Erythroblast (primary cell): ENCODE measurements at regions not wholly inside any gene's neighbourhood (a gene's known extent, or its start where the extent isn't known, plus 50 kb on each side); places are given as distances from the start of the nearest gene placed in this dataset.

Experiments
- GATA1 ChIP-seq: IDR thresholded peaks from 2 replicates; pipeline ENCODE4 v1.6.1; 2011; ENCODE audit warnings: low read depth, mild to moderate bottlenecking, control low read depth, low read length, moderate library complexity
- POLR2A ChIP-seq: IDR thresholded peaks from 2 replicates; pipeline ENCODE4 v1.6.1; 2011; ENCODE audit warnings: mild to moderate bottlenecking, low read length

DNA sequence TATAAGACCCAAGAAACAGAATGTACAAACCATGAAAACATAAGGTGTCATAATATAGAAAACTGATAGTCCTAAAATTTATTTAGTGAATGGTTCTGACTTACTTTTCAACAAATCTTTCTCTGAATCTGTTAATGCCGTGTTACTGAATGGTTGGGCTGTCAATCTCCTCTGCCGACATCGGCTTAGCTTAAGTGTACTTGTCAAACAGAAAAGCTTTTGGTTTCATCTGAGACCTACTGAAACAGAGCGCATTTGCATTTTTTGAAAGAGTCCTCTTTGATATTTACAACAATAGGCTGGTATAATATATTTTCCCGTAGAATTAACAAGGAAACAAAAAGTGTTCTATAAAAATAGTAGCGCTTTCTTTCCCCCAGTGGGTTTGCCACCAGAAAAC, 120.9 kb upstream of the ZNF804B start:
- TF ChIP-seq POLR2A (no peak), GATA1 (no peak)
